GM23338 (cell line): ENCODE measurements at regions not wholly inside any gene's neighbourhood (a gene's known extent, or its start where the extent isn't known, plus 50 kb on each side); places are given as distances from the start of the nearest gene placed in this dataset.

ENCODE experiments used
- ATAC-seq: fragments of 200-7000 bp; cut with Tn5 transposase; 3 replicates; pipeline ENCODE4 v1.9.1; 2020
- DNase-seq: peaks from one replicate; pipeline ENCODE4 v3.0.0-alpha.2; 2015; ENCODE audit warnings: low spot score
- H2AFZ ChIP-seq: fragments of 200-600 bp; sonication (generic); 2 replicates; pipeline ENCODE4 v1.8.0; 2016; ENCODE audit warnings: antibody characterized with exemption, mild to moderate bottlenecking, moderate library complexity
- H3F3A ChIP-seq: fragments of 200-600 bp; sonication (generic); replicated peaks from 2 replicates; pipeline ENCODE4 v1.8.0; 2017; ENCODE audit warnings: antibody characterized with exemption, mixed run types, low read depth
- H3K27ac ChIP-seq: fragments of 200-600 bp; sonication (generic); 2 replicates; pipeline ENCODE4 v1.6.1; 2016; ENCODE audit warnings: low read depth
- H3K27me3 ChIP-seq: fragments of 200-600 bp; sonication (generic); 2 replicates; pipeline ENCODE4 v1.8.0; 2016; ENCODE audit warnings: mild to moderate bottlenecking, mixed run types, moderate library complexity; ENCODE audit not compliant: insufficient read depth
- H3K36me3 ChIP-seq: fragments of 200-600 bp; sonication (generic); 2 replicates; pipeline ENCODE4 v1.8.0; 2016; ENCODE audit warnings: mild to moderate bottlenecking; ENCODE audit not compliant: insufficient read depth
- H3K4me1 ChIP-seq: fragments of 200-600 bp; sonication (generic); 2 replicates; pipeline ENCODE4 v1.8.0; 2016; ENCODE audit warnings: mild to moderate bottlenecking, moderate library complexity; ENCODE audit not compliant: insufficient read depth
- H3K4me2 ChIP-seq: fragments of 200-600 bp; sonication (generic); 2 replicates; pipeline ENCODE4 v1.7.1; 2017; ENCODE audit warnings: mixed run types
- H3K4me3 ChIP-seq: fragments of 200-600 bp; sonication (generic); 2 replicates; pipeline ENCODE4 v1.6.1; 2016; ENCODE audit warnings: mixed run types
- H3K79me2 ChIP-seq: fragments of 200-600 bp; sonication (generic); replicated peaks from 2 replicates; pipeline ENCODE4 v1.8.0; 2017; ENCODE audit warnings: mild to moderate bottlenecking; ENCODE audit not compliant: insufficient read depth
- H3K9me2 ChIP-seq: fragments of 200-600 bp; sonication (generic); 2 replicates; pipeline ENCODE4 v1.8.0; 2017; ENCODE audit not compliant: insufficient read depth
- H4K20me1 ChIP-seq: fragments of 200-600 bp; sonication (generic); replicated peaks from 2 replicates; pipeline ENCODE4 v1.8.0; 2017; ENCODE audit warnings: mild to moderate bottlenecking; ENCODE audit not compliant: insufficient read depth
- H3K27ac Mint-ChIP-seq: 2 replicates; pipeline ENCODE4 v1.8.0; 2020; ENCODE audit warnings: inconsistent platforms, mild to moderate bottlenecking, moderate library complexity, mixed read lengths
- H3K27me3 Mint-ChIP-seq: 3 replicates; pipeline ENCODE4 v1.8.0; 2022; ENCODE audit warnings: low read depth, mild to moderate bottlenecking, moderate library complexity, mixed read lengths, inconsistent platforms; ENCODE audit not compliant: insufficient read depth, poor library complexity
- H3K36me3 Mint-ChIP-seq: 3 replicates; pipeline ENCODE4 v1.8.0; 2021; ENCODE audit warnings: low read depth, mild to moderate bottlenecking, inconsistent platforms, moderate library complexity, mixed read lengths
- H3K4me1 Mint-ChIP-seq: 3 replicates; pipeline ENCODE4 v1.8.0; 2020; ENCODE audit warnings: mild to moderate bottlenecking, inconsistent platforms, mixed read lengths
- H3K4me3 Mint-ChIP-seq: 3 replicates; pipeline ENCODE4 v1.8.0; 2021; ENCODE audit warnings: moderate library complexity, mild to moderate bottlenecking, inconsistent platforms, mixed read lengths
- H3K9me3 Mint-ChIP-seq: 3 replicates; pipeline ENCODE4 v1.8.0; 2020; ENCODE audit warnings: moderate library complexity, mild to moderate bottlenecking, inconsistent platforms, mixed read lengths
- CREB1 ChIP-seq: fragments of 250-450 bp; sonication (Bioruptor Pico); IDR thresholded peaks from 2 replicates; pipeline ENCODE4 v1.5.0; 2020; ENCODE audit warnings: low read depth, mild to moderate bottlenecking, moderate library complexity
- EZH2 ChIP-seq: fragments of 200-600 bp; sonication (generic); IDR thresholded peaks from one replicate; pipeline ENCODE4 v1.8.0; 2017; ENCODE audit warnings: antibody characterized with exemption, mild to moderate bottlenecking, low read depth; ENCODE audit not compliant: unreplicated experiment
- JUNB ChIP-seq: IDR thresholded peaks from one replicate; pipeline ENCODE4 v1.6.1; 2016; ENCODE audit warnings: antibody characterized with exemption; ENCODE audit not compliant: unreplicated experiment
- NANOG ChIP-seq: IDR thresholded peaks from 2 replicates; pipeline ENCODE4 v1.6.1; 2016; ENCODE audit warnings: antibody characterized with exemption, borderline replicate concordance
- STAT1 ChIP-seq: IDR thresholded peaks from one replicate; pipeline ENCODE4 v1.6.1; 2016; ENCODE audit warnings: antibody characterized with exemption; ENCODE audit not compliant: unreplicated experiment
- ZNF114 ChIP-seq: fragments of 250-450 bp; sonication (Bioruptor Pico); IDR thresholded peaks from 2 replicates; pipeline ENCODE4 v1.5.0; 2020; ENCODE audit warnings: mild to moderate bottlenecking, moderate library complexity
- ZNF331 ChIP-seq: fragments of 250-450 bp; sonication (Bioruptor Pico); IDR thresholded peaks from 2 replicates; pipeline ENCODE4 v1.5.0; 2020; ENCODE audit warnings: low read depth, mild to moderate bottlenecking, moderate library complexity
- TF ChIP-seq, protein P1 (sequence below): IDR thresholded peaks from one replicate; pipeline ENCODE4 v1.6.1; 2018; ENCODE audit warnings: antibody characterized with exemption; ENCODE audit not compliant: unreplicated experiment
- TF ChIP-seq, protein P2 (sequence below), 2 experiments: fragments of 200-600 bp in 1 of 2; sonication (generic) in 1 of 2; conservative IDR thresholded peaks; 2 replicates each; pipeline versions ENCODE4 v1.5.1 to v1.6.1; 2016 to 2017; ENCODE audit warnings: antibody characterized with exemption in 2 of 2, low read depth in 2 of 2, mild to moderate bottlenecking in 2 of 2, moderate library complexity in 1 of 2
- TF ChIP-seq, protein P3 (sequence below): IDR thresholded peaks from 2 replicates; pipeline ENCODE4 v1.6.1; 2016; ENCODE audit warnings: antibody characterized with exemption
- TF ChIP-seq, protein P4 (sequence below): fragments of 250-450 bp; sonication (Bioruptor Pico); IDR thresholded peaks from 2 replicates; pipeline ENCODE4 v1.5.0; 2020; ENCODE audit warnings: mild to moderate bottlenecking, moderate library complexity

DNA sequence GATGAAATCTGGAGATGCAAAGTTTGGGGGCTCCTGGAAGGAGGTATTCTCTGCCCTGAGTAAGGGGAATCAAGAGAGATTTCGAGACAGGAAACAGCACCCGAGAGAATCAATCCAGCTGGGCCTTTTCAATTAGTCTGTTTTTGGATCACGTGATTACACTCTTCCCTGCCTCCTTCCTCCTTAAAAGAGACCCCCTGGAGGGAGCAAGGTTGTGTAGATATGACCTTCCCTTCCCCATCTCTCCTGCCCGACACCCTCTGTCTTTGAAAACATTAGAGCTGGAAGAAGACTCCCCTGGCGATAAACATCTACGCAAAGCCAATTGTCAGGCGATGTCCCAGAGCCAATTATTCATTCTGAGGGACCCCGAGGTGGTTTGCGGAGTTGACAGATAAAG lies 407.9 kb downstream of the MIAT start:
- no peak overlapping the region for H3K27ac ChIP-seq
- no peaks in the 10 kb centered on the region for H3K27me3 ChIP-seq
- peak overlapping the region; percentile 23; the same call in 1 of the 2 replicates for H3K4me2 ChIP-seq
- no peaks in the 10 kb centered on the region for H3K36me3 Mint-ChIP-seq
- H3K4me3 ChIP-seq: no peak overlapping the region
- no peaks in the 10 kb centered on the region for H3K9me3 Mint-ChIP-seq
- no peaks in the 10 kb centered on the region for H3K36me3 ChIP-seq
- no peak for TF ChIP-seq STAT1
- TF ChIP-seq CREB1: no peak
- no peak for TF ChIP-seq NANOG
- TF ChIP-seq, protein P1, sequence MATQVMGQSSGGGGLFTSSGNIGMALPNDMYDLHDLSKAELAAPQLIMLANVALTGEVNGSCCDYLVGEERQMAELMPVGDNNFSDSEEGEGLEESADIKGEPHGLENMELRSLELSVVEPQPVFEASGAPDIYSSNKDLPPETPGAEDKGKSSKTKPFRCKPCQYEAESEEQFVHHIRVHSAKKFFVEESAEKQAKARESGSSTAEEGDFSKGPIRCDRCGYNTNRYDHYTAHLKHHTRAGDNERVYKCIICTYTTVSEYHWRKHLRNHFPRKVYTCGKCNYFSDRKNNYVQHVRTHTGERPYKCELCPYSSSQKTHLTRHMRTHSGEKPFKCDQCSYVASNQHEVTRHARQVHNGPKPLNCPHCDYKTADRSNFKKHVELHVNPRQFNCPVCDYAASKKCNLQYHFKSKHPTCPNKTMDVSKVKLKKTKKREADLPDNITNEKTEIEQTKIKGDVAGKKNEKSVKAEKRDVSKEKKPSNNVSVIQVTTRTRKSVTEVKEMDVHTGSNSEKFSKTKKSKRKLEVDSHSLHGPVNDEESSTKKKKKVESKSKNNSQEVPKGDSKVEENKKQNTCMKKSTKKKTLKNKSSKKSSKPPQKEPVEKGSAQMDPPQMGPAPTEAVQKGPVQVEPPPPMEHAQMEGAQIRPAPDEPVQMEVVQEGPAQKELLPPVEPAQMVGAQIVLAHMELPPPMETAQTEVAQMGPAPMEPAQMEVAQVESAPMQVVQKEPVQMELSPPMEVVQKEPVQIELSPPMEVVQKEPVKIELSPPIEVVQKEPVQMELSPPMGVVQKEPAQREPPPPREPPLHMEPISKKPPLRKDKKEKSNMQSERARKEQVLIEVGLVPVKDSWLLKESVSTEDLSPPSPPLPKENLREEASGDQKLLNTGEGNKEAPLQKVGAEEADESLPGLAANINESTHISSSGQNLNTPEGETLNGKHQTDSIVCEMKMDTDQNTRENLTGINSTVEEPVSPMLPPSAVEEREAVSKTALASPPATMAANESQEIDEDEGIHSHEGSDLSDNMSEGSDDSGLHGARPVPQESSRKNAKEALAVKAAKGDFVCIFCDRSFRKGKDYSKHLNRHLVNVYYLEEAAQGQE: no peak
- TF ChIP-seq ZNF331 (CRISPR knock-in tag): no peak
- TF ChIP-seq, protein P2, sequence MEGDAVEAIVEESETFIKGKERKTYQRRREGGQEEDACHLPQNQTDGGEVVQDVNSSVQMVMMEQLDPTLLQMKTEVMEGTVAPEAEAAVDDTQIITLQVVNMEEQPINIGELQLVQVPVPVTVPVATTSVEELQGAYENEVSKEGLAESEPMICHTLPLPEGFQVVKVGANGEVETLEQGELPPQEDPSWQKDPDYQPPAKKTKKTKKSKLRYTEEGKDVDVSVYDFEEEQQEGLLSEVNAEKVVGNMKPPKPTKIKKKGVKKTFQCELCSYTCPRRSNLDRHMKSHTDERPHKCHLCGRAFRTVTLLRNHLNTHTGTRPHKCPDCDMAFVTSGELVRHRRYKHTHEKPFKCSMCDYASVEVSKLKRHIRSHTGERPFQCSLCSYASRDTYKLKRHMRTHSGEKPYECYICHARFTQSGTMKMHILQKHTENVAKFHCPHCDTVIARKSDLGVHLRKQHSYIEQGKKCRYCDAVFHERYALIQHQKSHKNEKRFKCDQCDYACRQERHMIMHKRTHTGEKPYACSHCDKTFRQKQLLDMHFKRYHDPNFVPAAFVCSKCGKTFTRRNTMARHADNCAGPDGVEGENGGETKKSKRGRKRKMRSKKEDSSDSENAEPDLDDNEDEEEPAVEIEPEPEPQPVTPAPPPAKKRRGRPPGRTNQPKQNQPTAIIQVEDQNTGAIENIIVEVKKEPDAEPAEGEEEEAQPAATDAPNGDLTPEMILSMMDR (conservative IDR thresholded peaks at IDR 0.05; ENCODE audit: low read depth in 2 of 2): no peak
- no peak for TF ChIP-seq ZNF114
- TF ChIP-seq EZH2: no peak
- TF ChIP-seq JUNB: no peak
- peaks cover 6% of the 10 kb centered on the region for H3K27me3 Mint-ChIP-seq
- no peaks in the 10 kb centered on the region for H3K4me1 ChIP-seq
- peaks cover 19% of the 10 kb centered on the region for H3K4me1 Mint-ChIP-seq
- no peaks in the 10 kb centered on the region for H3K9me2 ChIP-seq
- no peak overlapping the region for H2AFZ ChIP-seq
- no peak overlapping the region for H3K27ac Mint-ChIP-seq
- no peaks in the 10 kb centered on the region for H3K79me2 ChIP-seq
- DNase-seq (peak; percentile 20), ATAC-seq (no peak; the same call in 2 of the 3 replicates)
- no peaks in the 10 kb centered on the region for H3F3A ChIP-seq
- no peak overlapping the region for H3K4me3 Mint-ChIP-seq
- no peaks in the 10 kb centered on the region for H4K20me1 ChIP-seq

DNA sequence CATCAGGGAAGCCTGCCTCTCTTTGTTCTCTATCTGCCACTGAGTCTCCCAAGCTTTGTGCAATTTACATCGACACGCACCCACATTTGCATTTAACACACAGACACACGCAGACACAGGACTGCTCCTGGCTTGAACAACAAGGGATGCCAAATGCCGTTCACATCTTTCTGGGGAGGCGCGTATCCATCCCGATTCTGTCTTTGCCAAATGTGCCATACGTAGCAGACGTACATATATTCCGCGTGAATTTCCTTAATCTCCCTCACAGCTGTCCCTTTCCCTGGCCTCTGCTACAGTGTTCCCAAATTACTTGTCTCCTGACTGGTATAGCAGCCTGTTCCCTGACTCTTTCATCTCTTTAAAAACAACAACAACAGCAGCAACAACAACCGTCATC lies 409.5 kb downstream of the MIAT start:
- Histone ChIP-seq H3K4me3 (no peak overlapping the region), H3K4me1 (no peaks in the 10 kb centered on the region), H3K36me3 (no peaks in the 10 kb centered on the region), H2AFZ (no peak overlapping the region), H3K4me2 (no peak overlapping the region), H4K20me1 (no peaks in the 10 kb centered on the region), H3F3A (no peaks in the 10 kb centered on the region), H3K27me3 (no peaks in the 10 kb centered on the region), H3K9me2 (no peaks in the 10 kb centered on the region), H3K27ac (no peak overlapping the region), H3K79me2 (no peaks in the 10 kb centered on the region)
- H3K36me3 Mint-ChIP-seq: no peaks in the 10 kb centered on the region
- H3K4me3 Mint-ChIP-seq: no peak overlapping the region
- peaks cover 13% of the 10 kb centered on the region for H3K4me1 Mint-ChIP-seq
- DNase-seq: no peak
- no peaks in the 10 kb centered on the region for H3K9me3 Mint-ChIP-seq
- ATAC-seq: no peak
- H3K27ac Mint-ChIP-seq: no peak overlapping the region
- H3K27me3 Mint-ChIP-seq: peaks cover 5% of the 10 kb centered on the region
- TF ChIP-seq, protein P3, sequence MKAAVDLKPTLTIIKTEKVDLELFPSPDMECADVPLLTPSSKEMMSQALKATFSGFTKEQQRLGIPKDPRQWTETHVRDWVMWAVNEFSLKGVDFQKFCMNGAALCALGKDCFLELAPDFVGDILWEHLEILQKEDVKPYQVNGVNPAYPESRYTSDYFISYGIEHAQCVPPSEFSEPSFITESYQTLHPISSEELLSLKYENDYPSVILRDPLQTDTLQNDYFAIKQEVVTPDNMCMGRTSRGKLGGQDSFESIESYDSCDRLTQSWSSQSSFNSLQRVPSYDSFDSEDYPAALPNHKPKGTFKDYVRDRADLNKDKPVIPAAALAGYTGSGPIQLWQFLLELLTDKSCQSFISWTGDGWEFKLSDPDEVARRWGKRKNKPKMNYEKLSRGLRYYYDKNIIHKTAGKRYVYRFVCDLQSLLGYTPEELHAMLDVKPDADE: no peak
- TF ChIP-seq, protein P4, sequence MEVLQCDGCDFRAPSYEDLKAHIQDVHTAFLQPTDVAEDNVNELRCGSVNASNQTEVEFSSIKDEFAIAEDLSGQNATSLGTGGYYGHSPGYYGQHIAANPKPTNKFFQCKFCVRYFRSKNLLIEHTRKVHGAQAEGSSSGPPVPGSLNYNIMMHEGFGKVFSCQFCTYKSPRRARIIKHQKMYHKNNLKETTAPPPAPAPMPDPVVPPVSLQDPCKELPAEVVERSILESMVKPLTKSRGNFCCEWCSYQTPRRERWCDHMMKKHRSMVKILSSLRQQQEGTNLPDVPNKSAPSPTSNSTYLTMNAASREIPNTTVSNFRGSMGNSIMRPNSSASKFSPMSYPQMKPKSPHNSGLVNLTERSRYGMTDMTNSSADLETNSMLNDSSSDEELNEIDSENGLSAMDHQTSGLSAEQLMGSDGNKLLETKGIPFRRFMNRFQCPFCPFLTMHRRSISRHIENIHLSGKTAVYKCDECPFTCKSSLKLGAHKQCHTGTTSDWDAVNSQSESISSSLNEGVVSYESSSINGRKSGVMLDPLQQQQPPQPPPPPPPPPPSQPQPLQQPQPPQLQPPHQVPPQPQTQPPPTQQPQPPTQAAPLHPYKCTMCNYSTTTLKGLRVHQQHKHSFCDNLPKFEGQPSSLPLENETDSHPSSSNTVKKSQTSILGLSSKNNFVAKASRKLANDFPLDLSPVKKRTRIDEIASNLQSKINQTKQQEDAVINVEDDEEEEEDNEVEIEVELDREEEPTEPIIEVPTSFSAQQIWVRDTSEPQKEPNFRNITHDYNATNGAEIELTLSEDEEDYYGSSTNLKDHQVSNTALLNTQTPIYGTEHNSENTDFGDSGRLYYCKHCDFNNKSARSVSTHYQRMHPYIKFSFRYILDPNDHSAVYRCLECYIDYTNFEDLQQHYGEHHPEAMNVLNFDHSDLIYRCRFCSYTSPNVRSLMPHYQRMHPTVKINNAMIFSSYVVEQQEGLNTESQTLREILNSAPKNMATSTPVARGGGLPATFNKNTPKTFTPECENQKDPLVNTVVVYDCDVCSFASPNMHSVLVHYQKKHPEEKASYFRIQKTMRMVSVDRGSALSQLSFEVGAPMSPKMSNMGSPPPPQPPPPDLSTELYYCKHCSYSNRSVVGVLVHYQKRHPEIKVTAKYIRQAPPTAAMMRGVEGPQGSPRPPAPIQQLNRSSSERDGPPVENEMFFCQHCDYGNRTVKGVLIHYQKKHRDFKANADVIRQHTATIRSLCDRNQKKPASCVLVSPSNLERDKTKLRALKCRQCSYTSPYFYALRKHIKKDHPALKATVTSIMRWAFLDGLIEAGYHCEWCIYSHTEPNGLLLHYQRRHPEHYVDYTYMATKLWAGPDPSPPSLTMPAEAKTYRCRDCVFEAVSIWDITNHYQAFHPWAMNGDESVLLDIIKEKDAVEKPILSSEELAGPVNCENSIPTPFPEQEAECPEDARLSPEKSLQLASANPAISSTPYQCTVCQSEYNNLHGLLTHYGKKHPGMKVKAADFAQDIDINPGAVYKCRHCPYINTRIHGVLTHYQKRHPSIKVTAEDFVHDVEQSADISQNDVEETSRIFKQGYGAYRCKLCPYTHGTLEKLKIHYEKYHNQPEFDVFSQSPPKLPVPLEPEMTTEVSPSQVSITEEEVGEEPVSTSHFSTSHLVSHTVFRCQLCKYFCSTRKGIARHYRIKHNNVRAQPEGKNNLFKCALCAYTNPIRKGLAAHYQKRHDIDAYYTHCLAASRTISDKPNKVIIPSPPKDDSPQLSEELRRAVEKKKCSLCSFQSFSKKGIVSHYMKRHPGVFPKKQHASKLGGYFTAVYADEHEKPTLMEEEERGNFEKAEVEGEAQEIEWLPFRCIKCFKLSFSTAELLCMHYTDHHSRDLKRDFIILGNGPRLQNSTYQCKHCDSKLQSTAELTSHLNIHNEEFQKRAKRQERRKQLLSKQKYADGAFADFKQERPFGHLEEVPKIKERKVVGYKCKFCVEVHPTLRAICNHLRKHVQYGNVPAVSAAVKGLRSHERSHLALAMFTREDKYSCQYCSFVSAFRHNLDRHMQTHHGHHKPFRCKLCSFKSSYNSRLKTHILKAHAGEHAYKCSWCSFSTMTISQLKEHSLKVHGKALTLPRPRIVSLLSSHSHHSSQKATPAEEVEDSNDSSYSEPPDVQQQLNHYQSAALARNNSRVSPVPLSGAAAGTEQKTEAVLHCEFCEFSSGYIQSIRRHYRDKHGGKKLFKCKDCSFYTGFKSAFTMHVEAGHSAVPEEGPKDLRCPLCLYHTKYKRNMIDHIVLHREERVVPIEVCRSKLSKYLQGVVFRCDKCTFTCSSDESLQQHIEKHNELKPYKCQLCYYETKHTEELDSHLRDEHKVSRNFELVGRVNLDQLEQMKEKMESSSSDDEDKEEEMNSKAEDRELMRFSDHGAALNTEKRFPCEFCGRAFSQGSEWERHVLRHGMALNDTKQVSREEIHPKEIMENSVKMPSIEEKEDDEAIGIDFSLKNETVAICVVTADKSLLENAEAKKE (CRISPR knock-in tag): no peak
- no peak for TF ChIP-seq STAT1
